Fibroblast of mammary gland (primary cell): ENCODE measurements at regions not wholly inside any gene's neighbourhood (a gene's known extent, or its start where the extent isn't known, plus 50 kb on each side); places are given as distances from the start of the nearest gene placed in this dataset.

Source experiments
- DNase-seq: peaks from one replicate; pipeline ENCODE4 v3.0.0-alpha.2; 2010; ENCODE audit warnings: low read depth
- H3K4me3 ChIP-seq: 2 replicates; pipeline ENCODE4 v1.5.1; 2011; ENCODE audit warnings: low read depth, mild to moderate bottlenecking, low read length, moderate library complexity; ENCODE audit not compliant: control insufficient read depth
- TF ChIP-seq, protein P1 (sequence below): conservative IDR thresholded peaks from 2 replicates; pipeline ENCODE4 v1.5.1; 2011; ENCODE audit warnings: low read depth, low read length, inconsistent platforms; ENCODE audit not compliant: control insufficient read depth, insufficient read depth

DNA sequence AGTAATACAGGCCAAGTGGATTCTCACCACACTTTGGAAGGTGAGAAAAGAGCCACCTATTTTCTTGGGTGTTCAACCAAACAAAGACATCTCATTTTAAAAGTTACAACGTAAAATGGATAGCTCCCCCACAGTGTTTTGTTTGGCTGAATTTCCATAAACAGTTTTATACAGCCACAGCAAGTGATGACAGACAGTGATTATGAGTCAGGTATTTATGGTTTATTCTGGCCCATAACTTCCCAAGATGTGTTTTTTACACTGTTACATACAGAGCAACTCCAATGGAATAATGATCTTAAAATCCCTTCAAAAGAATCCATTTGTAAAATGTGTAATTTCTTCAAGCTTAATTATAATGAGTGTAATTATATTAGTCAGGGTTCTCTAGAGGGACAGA is 421.3 kb downstream of the TLE1 start:
- TF ChIP-seq, protein P1, sequence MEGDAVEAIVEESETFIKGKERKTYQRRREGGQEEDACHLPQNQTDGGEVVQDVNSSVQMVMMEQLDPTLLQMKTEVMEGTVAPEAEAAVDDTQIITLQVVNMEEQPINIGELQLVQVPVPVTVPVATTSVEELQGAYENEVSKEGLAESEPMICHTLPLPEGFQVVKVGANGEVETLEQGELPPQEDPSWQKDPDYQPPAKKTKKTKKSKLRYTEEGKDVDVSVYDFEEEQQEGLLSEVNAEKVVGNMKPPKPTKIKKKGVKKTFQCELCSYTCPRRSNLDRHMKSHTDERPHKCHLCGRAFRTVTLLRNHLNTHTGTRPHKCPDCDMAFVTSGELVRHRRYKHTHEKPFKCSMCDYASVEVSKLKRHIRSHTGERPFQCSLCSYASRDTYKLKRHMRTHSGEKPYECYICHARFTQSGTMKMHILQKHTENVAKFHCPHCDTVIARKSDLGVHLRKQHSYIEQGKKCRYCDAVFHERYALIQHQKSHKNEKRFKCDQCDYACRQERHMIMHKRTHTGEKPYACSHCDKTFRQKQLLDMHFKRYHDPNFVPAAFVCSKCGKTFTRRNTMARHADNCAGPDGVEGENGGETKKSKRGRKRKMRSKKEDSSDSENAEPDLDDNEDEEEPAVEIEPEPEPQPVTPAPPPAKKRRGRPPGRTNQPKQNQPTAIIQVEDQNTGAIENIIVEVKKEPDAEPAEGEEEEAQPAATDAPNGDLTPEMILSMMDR, result no peak
- H3K4me3 ChIP-seq, result no peak overlapping the region
- DNase-seq, result peak; percentile 63

DNA sequence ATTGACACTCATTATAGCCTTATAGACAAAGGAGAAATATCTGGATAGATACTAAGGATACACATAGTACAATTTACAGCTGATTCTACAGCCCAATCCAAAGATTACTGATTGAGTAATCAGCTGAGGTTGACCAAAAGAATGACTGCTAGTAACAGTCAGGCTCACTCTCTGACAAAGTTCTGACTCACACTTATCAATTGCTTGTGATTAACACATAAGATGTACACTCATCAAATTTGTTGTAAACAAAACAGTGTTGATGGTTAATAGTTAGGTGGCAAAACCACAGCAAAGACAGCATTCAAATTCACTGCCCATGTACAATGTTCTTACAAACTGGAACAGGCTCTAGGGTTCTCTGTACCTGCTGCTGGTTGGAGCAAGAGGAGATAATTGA is 422.7 kb downstream of the TLE1 start:
- H3K4me3 ChIP-seq, result no peak overlapping the region
- TF ChIP-seq, protein P1, result no peak
- peak; percentile 76 for DNase-seq

DNA sequence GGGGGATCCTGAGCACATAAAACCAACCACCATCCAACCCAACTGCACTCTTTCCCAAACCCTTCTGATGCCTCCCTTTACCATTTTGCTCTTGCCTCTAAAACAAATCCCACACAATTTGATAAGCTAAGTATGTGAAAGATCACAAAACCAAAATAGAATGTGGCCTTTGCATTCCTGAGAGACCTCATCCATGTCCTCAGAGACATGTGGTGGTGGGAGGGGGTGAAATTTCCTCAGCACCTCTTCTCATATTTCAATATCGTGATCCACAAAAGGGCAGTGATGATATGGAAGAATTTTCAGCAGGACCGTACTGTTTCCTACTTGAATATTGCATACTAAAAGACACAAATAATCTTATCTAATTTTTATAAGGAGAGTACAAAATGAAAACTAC is 423.3 kb downstream of the TLE1 start:
- TF ChIP-seq, protein P1, result no peak

DNA sequence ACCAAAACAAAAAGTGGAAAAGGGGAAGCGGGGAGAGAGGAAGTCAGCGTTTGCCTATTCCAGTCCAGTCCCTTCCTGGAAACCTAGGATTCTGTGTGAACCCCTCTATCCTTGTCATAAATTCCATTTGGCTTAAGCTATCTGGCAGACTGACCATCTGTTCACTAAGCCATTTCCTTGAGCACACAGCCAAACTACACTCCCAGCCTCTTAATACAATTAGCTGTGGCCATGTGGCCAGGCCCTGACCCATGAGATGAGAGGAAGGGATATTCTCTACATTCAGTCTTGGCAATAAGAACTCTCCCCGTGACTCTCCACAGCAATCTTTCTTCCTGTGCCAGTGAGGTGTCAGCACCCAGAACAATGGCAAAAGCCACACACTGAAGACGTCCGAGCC is 424.8 kb downstream of the TLE1 start:
- no peak overlapping the region for H3K4me3 ChIP-seq
- TF ChIP-seq, protein P1, result no peak
- DNase-seq, result peak; percentile 43

More for the DNA sequence above, 423.3 kb downstream of the TLE1 start:
- peak; percentile 6 for DNase-seq
- H3K4me3 ChIP-seq, result no peak overlapping the region

DNA sequence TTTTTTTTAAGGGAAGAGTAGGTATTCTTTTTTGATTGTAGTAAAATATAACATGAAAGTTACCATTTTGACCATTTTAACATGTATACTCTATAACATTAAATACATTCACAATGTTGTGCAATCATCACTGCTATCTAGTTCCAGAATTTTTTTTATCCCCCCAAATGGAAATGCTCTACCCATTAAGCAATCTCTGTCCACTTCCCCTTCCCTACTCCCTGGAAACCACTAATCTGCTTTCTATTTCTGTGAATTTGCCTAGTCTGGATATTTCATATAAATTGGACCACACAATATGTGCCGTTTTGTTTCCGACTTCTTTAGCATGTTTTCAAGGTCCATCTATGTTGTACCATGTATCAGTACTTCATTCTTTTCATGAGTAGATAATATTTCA is 429.5 kb downstream of the TLE1 start:
- no peak overlapping the region for H3K4me3 ChIP-seq
- DNase-seq, result no peak
- TF ChIP-seq, protein P1, result no peak

DNA sequence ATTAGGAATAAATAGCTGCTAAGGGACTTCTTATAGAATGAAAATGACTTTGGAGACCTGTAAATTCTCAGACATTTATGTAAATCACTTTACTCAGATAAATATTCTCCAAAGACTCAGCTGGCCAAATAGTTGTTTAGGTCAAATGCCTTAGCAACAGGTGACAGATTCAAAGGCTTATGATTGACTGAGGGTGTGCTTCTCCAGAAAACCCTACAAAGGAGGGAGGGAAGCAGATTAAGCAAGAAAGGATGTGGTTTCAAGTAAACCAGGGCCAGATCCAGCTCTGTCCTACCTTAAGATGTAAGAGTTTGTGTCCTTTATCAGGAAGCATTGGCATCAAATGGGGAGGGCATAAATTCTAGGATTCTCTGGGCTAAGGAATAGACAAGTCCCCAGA is 433.0 kb downstream of the TLE1 start:
- DNase-seq, result no peak

More for the DNA sequence above, 433.0 kb downstream of the TLE1 start:
- TF ChIP-seq, protein P1, result no peak
- H3K4me3 ChIP-seq, result no peak overlapping the region
